Esophagus squamous epithelium (tissue), 5 donors: ENCODE measurements at regions not wholly inside any gene's neighbourhood (a gene's known extent, or its start where the extent isn't known, plus 50 kb on each side); places are given as distances from the start of the nearest gene placed in this dataset.

Experiments used
- DNase-seq: peaks from one replicate; lab custom pipeline; 2025; lab: John Stamatoyannopoulos, UW
- H3K27ac ChIP-seq, 4 donors: fragments of 200-600 bp; sonication (generic); one replicate each; pipeline ENCODE4 v1.5.1; 2016 to 2019; ENCODE audit warnings: mild to moderate bottlenecking in 1 of 4
- H3K27me3 ChIP-seq, 4 donors: fragments of 200-600 bp; sonication (generic); 1 replicate in 3 of 4; 2 replicates in 1 of 4; pipeline versions ENCODE4 v1.5.1 to v1.6.0; 2017 to 2021; ENCODE audit warnings: antibody characterized with exemption in 1 of 4
- H3K36me3 ChIP-seq, 3 donors: fragments of 200-600 bp; sonication (generic); one replicate each; pipeline ENCODE4 v1.5.1; 2016 to 2019
- H3K4me1 ChIP-seq, 3 donors: fragments of 200-600 bp; sonication (generic); one replicate each; pipeline ENCODE4 v1.5.1; 2017 to 2019
- H3K4me3 ChIP-seq, 4 donors: fragments of 200-600 bp; sonication (generic); 1 replicate in 3 of 4; 2 replicates in 1 of 4; pipeline ENCODE4 v1.5.1; 2016 to 2019; ENCODE audit warnings: mild to moderate bottlenecking in 2 of 4, moderate library complexity in 1 of 4
- H3K9me3 ChIP-seq, 3 donors: fragments of 200-600 bp; sonication (generic); one replicate each; pipeline ENCODE4 v1.5.1; 2016 to 2019
- POLR2A ChIP-seq, 4 donors: fragments of 450-650 bp; IDR thresholded peaks; one replicate each; pipeline ENCODE4 v1.6.1; 2017; ENCODE audit warnings: antibody characterized with exemption in 4 of 4, mild to moderate bottlenecking in 4 of 4, moderate library complexity in 3 of 4
- WGBS, 2 donors: methylation state at CpG; one replicate each; pipeline ENCODE4 v1.1.5; 2018; 5-methylcytosine and 5-hydroxymethylcytosine counted together
- intact Hi-C: fragments of 100-400 bp; cut with DNase I; formaldehyde crosslinking; loops from one replicate; pipeline ENCODE4 v1.15.0; 2022
- TF ChIP-seq, protein P1 (sequence below), 6 experiments: fragments of 450-650 bp in 4 of 6; fragments of 200-600 bp in 2 of 6; sonication (generic) in 2 of 6; IDR thresholded peaks; one replicate each; pipeline ENCODE4 v1.5.1; 2016 to 2019; ENCODE audit warnings: antibody characterized with exemption in 6 of 6, mild to moderate bottlenecking in 4 of 6, moderate library complexity in 4 of 6
- donor health status: DM: yes; HTN: yes; CAD: no.

DNA sequence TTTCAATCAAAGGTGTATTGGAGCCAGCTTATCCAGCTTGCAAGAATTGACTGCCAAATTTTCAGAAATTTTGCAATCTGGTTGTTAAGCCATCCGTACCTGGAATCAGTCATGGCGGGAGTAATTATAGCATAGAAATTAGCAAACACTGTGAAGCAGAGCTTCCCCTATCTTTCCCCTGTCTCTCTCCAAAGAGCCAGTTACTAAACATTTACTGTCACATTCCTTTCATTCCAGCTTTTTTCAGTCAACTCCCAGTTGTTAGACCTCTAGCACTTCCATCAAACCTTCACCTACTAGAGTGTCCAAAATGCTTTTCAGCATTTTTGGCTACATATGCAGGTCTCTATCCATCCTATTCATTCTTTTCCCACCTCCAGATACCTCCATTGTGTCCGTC, 137.4 kb downstream of the MC4R start:
- intact Hi-C loops = no loop called here
- no peaks in the 10 kb centered on the region for H3K27me3 ChIP-seq
- no peaks in the 10 kb centered on the region for H3K36me3 ChIP-seq
- no peak overlapping the region for H3K27ac ChIP-seq
- no peaks in the 10 kb centered on the region for H3K9me3 ChIP-seq
- DNase-seq = no peak
- 78 to 95% methylated on average over 3 of the region's 3 CpGs for WGBS, 2 donors
- H3K4me3 ChIP-seq = no peak overlapping the region
- TF ChIP-seq, protein P1, sequence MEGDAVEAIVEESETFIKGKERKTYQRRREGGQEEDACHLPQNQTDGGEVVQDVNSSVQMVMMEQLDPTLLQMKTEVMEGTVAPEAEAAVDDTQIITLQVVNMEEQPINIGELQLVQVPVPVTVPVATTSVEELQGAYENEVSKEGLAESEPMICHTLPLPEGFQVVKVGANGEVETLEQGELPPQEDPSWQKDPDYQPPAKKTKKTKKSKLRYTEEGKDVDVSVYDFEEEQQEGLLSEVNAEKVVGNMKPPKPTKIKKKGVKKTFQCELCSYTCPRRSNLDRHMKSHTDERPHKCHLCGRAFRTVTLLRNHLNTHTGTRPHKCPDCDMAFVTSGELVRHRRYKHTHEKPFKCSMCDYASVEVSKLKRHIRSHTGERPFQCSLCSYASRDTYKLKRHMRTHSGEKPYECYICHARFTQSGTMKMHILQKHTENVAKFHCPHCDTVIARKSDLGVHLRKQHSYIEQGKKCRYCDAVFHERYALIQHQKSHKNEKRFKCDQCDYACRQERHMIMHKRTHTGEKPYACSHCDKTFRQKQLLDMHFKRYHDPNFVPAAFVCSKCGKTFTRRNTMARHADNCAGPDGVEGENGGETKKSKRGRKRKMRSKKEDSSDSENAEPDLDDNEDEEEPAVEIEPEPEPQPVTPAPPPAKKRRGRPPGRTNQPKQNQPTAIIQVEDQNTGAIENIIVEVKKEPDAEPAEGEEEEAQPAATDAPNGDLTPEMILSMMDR (IDR thresholded peaks at IDR 0.05) = no peak
- TF ChIP-seq POLR2A (IDR thresholded peaks at IDR 0.05) = no peak
- no peaks in the 10 kb centered on the region for H3K4me1 ChIP-seq

DNA sequence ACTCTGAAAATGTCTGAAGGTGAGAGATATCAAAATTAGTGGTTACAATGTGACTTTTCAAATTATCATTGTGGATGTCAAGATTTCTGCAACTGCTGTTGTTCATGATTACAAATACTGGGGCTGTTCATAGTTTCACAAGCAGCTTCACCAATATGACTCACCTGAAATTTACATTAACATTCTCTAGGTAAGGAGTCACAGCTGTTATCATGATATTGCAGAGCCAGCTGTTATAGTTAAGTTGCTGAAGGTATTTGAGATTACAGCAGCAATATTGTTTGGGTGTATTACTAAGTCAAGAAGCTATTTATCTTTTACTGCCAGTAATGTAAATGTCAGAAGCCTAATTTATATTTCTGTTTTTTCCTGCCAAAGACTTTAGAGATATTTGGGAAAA, 140.0 kb downstream of the MC4R start:
- Histone ChIP-seq H3K27ac (no peak overlapping the region), H3K4me1 (no peaks in the 10 kb centered on the region), H3K9me3 (no peaks in the 10 kb centered on the region), H3K27me3 (no peaks in the 10 kb centered on the region), H3K4me3 (no peak overlapping the region), H3K36me3 (no peaks in the 10 kb centered on the region)
- TF ChIP-seq, protein P1 (IDR thresholded peaks at IDR 0.05) = no peak
- TF ChIP-seq POLR2A (IDR thresholded peaks at IDR 0.05) = no peak
- intact Hi-C loops = no loop called here
- no peak for DNase-seq

DNA sequence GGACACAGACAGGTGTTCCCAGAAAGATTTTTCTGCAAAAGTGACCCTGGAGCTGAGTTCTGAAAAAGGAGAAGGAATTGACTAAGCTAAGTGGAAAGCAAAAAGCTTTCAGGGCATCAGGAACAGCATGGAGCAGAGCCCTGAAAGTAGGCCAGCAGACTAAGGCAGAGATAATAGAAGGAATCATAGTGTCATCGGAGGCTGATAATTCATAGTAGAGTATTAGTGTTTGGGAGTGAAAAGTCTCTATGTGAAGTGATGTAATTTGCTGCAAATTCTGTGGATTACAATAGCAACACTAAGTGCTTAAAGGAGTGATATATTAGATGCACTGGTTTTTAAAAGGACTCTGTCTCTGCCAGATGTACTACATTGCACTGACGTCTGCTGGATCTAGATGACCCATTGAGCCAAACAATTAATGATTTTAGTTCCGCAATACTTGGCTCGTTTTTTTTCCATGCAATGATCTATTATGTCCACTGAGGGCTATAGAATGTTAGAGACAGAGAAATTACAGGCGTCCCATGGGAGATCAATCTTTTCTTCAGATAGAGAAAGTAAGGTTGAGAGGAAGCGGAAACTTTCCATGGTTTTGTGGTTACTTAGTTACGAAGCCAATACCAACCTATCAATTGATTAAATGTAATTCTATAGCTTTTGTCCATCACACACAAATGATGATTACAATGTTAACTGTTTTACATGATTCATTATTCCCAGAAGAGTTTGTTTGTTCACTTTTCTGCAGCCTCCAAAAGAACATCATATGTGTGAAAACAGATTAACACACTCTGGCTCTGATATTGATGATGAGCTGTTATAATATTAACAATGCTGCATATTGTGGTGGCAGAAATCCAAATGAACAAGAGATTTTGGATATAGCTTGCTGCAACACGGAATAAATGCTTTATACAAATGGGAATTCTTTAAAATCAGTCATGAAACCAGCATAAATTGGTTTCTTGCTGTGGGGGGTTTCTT, 143.7 kb downstream of the MC4R start:
- 46 to 55% methylated on average over 8 of the region's 8 CpGs for WGBS, 2 donors
- Histone ChIP-seq H3K27ac (no peak overlapping the region), H3K4me1 (no peaks in the 10 kb centered on the region), H3K27me3 (no peaks in the 10 kb centered on the region), H3K36me3 (no peaks in the 10 kb centered on the region), H3K9me3 (peaks cover 0 to 4% (median 0%) of the 10 kb centered on the region in 3 donors), H3K4me3 (no peak overlapping the region)
- DNase-seq = no peak
- no peak for TF ChIP-seq POLR2A (IDR thresholded peaks at IDR 0.05)
- TF ChIP-seq, protein P1 (IDR thresholded peaks at IDR 0.05) = no peak
- intact Hi-C loops = no loop called here

DNA sequence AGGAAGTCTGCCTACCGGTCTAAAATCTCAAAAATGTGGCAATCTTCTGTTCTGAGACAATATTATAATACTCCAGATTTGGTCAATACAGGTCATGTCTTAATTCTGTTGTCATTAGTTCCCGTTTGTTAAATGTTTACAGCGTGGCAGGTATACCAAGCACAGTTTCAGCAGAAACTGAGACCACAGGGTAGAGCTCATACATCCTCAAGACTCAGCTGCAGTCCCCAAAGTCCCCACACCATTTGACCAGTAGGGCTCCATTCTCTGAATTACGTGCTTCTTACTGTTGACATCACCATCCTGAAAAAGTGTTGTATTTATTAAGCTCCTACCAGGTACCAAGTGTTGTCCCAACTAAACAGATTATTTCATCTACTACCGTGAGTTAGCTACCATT, 157.1 kb downstream of the MC4R start:
- WGBS, 2 donors = 64 to 66% methylated on average over 4 to 5 of the region's 5 CpGs
- intact Hi-C loops = no loop called here

DNA sequence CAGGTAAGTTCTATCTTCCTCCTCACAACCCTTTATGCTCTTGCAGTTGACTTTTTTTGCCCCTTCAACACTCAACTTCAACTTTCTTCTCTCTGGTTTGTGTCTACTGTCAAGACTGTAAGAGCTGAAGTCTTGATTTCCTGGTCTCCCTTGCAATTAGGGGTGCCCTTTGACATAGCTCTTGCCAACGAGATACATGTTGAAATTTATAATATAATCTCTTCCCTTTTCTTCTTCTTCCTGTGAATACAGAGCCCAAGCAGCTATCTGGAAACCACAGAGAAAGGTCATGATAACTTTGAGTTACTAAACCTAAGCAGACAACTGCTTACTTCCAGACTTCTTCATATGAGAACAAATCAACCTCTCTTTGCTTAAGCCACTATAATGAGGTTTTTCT, 163.5 kb downstream of the MC4R start:
- no peak overlapping the region for H3K4me3 ChIP-seq
- TF ChIP-seq, protein P1 (IDR thresholded peaks at IDR 0.05) = no peak
- no peak for TF ChIP-seq POLR2A (IDR thresholded peaks at IDR 0.05)
- DNase-seq = no peak
- H3K27me3 ChIP-seq = no peaks in the 10 kb centered on the region
- no peaks in the 10 kb centered on the region for H3K9me3 ChIP-seq
- 32 to 33% methylated on average over 1 of the region's 1 CpG for WGBS, 2 donors
- intact Hi-C loops = no loop called here
- H3K36me3 ChIP-seq = no peaks in the 10 kb centered on the region
- H3K4me1 ChIP-seq = no peaks in the 10 kb centered on the region
- H3K27ac ChIP-seq = no peak overlapping the region

More for the DNA sequence above, 157.1 kb downstream of the MC4R start:
- TF ChIP-seq, protein P1 (IDR thresholded peaks at IDR 0.05) = no peak
- no peak for TF ChIP-seq POLR2A (IDR thresholded peaks at IDR 0.05)
- no peak for DNase-seq
- Histone ChIP-seq H3K9me3 (no peaks in the 10 kb centered on the region), H3K27me3 (no peaks in the 10 kb centered on the region), H3K4me3 (no peak overlapping the region), H3K4me1 (no peaks in the 10 kb centered on the region), H3K27ac (no peak overlapping the region), H3K36me3 (no peaks in the 10 kb centered on the region)
